HepG2 (cell line): ENCODE measurements at regions not wholly inside any gene's neighbourhood (a gene's known extent, or its start where the extent isn't known, plus 50 kb on each side); places are given as distances from the start of the nearest gene placed in this dataset.

Source experiments
- ATAC-seq: fragments of 200-7000 bp; cut with Tn5 transposase; 3 replicates; pipeline ENCODE4 v1.9.1; 2020; ENCODE audit warnings: mild to moderate bottlenecking, moderate library complexity
- BruUV-seq: library from RNA; stranded (reverse); fragments of 400-500 nt; replicated peaks from 2 replicates; lab custom pipeline; 2021; lab: Mats Ljungman, UMichigan
- CTCF ChIA-PET: fragments of 300-600 bp; formaldehyde crosslinking; extraction: SDS; loops from one replicate; lab custom pipeline; 2021; ENCODE audit warnings: low total read pairs, inconsistent platforms, low intra/inter-chr PET ratio; lab: Yijun Ruan, JAX
- POLR2A ChIA-PET: fragments of 350-600 bp; sonication (Branson Sonifier 250); formaldehyde crosslinking; loops from one replicate; lab custom pipeline; 2020; ENCODE audit warnings: antibody characterized with exemption, inconsistent platforms; lab: Yijun Ruan, JAX
- DNase-seq: peaks from one replicate; pipeline ENCODE4 v3.0.0-alpha.2; 2015; ENCODE audit warnings: low spot score
- FAIRE-seq: peaks from 3 replicates; lab custom pipeline; 2011; peaks lifted over from hg19 to GRCh38; lab: Jason Lieb, UNC
- H2AFZ ChIP-seq: one replicate; pipeline ENCODE4 v1.6.1; 2011; ENCODE audit warnings: low read length, inconsistent platforms
- H3K27ac ChIP-seq: fragments of 300-600 bp; 3 replicates; pipeline ENCODE4 v1.8.0; 2011; ENCODE audit warnings: mixed run types, mild to moderate bottlenecking, mixed read lengths, low read length, inconsistent platforms; ENCODE audit not compliant: insufficient read depth; ENCODE audit errors: extremely low read length
- H3K27me3 ChIP-seq, 2 experiments: fragments of 200-600 bp in 1 of 2; 2 replicates in 1 of 2; 3 replicates in 1 of 2; pipeline versions ENCODE4 v1.6.0 to v1.8.0; 2011; ENCODE audit warnings: low read length in 2 of 2, mild to moderate bottlenecking in 2 of 2, moderate library complexity in 2 of 2, inconsistent platforms in 1 of 2; ENCODE audit not compliant: insufficient read depth in 2 of 2, control insufficient read depth in 1 of 2
- H3K36me3 ChIP-seq, 2 experiments: fragments of 200-600 bp in 1 of 2; replicated peaks in 1 of 2; 2 replicates in 1 of 2; 3 replicates in 1 of 2; pipeline versions ENCODE4 v1.5.1 to v1.8.0; 2011; ENCODE audit warnings: low read length in 2 of 2, inconsistent platforms in 1 of 2; ENCODE audit not compliant: insufficient read depth in 2 of 2, control insufficient read depth in 1 of 2
- H3K4me1 ChIP-seq: 2 replicates; pipeline ENCODE4 v1.5.1; 2012; ENCODE audit warnings: low read length, inconsistent platforms; ENCODE audit not compliant: insufficient read depth
- H3K4me2 ChIP-seq: 2 replicates; pipeline ENCODE4 v1.6.0; 2011; ENCODE audit warnings: low read depth, low read length, inconsistent platforms
- H3K4me3 ChIP-seq, 3 experiments: fragments of 200-600 bp in 1 of 3; sonication (generic), shearing (Covaris generic) in 1 of 3; replicated peaks in 1 of 3; 2 replicates each; pipeline ENCODE4 v1.5.1; 2011 to 2016; ENCODE audit warnings: low read length in 3 of 3, inconsistent platforms in 2 of 3, low read depth in 2 of 3, mild to moderate bottlenecking in 2 of 3, control low read depth in 1 of 3, mixed read lengths in 1 of 3; ENCODE audit not compliant: insufficient read depth in 1 of 3
- H3K79me2 ChIP-seq: one replicate; pipeline ENCODE4 v1.6.1; 2011; ENCODE audit warnings: low read length, inconsistent platforms; ENCODE audit not compliant: insufficient read depth
- H3K9ac ChIP-seq: 2 replicates; pipeline ENCODE4 v1.6.0; 2011; ENCODE audit warnings: mild to moderate bottlenecking, low read depth, low read length, inconsistent platforms; ENCODE audit not compliant: insufficient read depth
- H3K9me3 ChIP-seq: 2 replicates; pipeline ENCODE4 v1.5.1; 2012; ENCODE audit warnings: mild to moderate bottlenecking, low read length
- H4K20me1 ChIP-seq: 2 replicates; pipeline ENCODE4 v1.6.0; 2011; ENCODE audit warnings: inconsistent platforms, mild to moderate bottlenecking, low read length, moderate library complexity; ENCODE audit not compliant: insufficient read depth
- CAMTA2 ChIP-seq: sonication (generic); formaldehyde crosslinking; IDR thresholded peaks from 2 replicates; pipeline ENCODE4 v1.4.0; 2020; ENCODE audit warnings: mild to moderate bottlenecking, missing genetic modification reagents, borderline replicate concordance
- CEBPB ChIP-seq: IDR thresholded peaks from 2 replicates; pipeline ENCODE4 v1.6.1; 2011; ENCODE audit warnings: low read depth, low read length, improper control_type of control experiment, borderline replicate concordance
- ETV6 ChIP-seq: sonication (generic); formaldehyde crosslinking; conservative IDR thresholded peaks from 2 replicates; pipeline ENCODE4 v1.4.0; 2020; ENCODE audit warnings: missing genetic modification reagents
- PHF8 ChIP-seq: sonication (generic); formaldehyde crosslinking; IDR thresholded peaks from 2 replicates; pipeline ENCODE4 v1.5.0; 2020; ENCODE audit warnings: missing genetic modification reagents
- POLR2AphosphoS5 ChIP-seq: IDR thresholded peaks from 2 replicates; pipeline ENCODE4 v1.6.1; 2012; ENCODE audit warnings: low read depth, low read length
- TOE1 ChIP-seq: sonication (generic); formaldehyde crosslinking; IDR thresholded peaks from 2 replicates; pipeline ENCODE4 v1.4.0; 2020; ENCODE audit warnings: mild to moderate bottlenecking, missing genetic modification reagents
- ZIK1 ChIP-seq: sonication (generic); formaldehyde crosslinking; IDR thresholded peaks from 2 replicates; pipeline ENCODE4 v1.5.0; 2020; ENCODE audit warnings: mild to moderate bottlenecking, low read depth, missing genetic modification reagents, borderline replicate concordance
- ZKSCAN8 ChIP-seq: IDR thresholded peaks from 2 replicates; pipeline ENCODE4 v1.6.1; 2016; ENCODE audit warnings: borderline replicate concordance, missing genetic modification reagents, missing compliant biosample characterization
- ZNF143 ChIP-seq: sonication (generic); formaldehyde crosslinking; IDR thresholded peaks from 2 replicates; pipeline ENCODE4 v1.4.0; 2020; ENCODE audit warnings: missing genetic modification reagents
- ZNF530 ChIP-seq: sonication (generic); formaldehyde crosslinking; IDR thresholded peaks from 2 replicates; pipeline ENCODE4 v1.5.0; 2020; ENCODE audit warnings: low read depth, mild to moderate bottlenecking, missing genetic modification reagents
- ZNF598 ChIP-seq: sonication (generic); formaldehyde crosslinking; IDR thresholded peaks from 2 replicates; pipeline ENCODE4 v1.5.1; 2020; ENCODE audit warnings: mild to moderate bottlenecking, missing genetic modification reagents, borderline replicate concordance
- ZNF839 ChIP-seq: sonication (generic); formaldehyde crosslinking; IDR thresholded peaks from 2 replicates; pipeline ENCODE4 v1.4.0; 2020; ENCODE audit warnings: missing genetic modification reagents, mild to moderate bottlenecking, borderline replicate concordance
- ZSCAN9 ChIP-seq: IDR thresholded peaks from 2 replicates; pipeline ENCODE4 v1.6.1; 2016; ENCODE audit warnings: borderline replicate concordance
- WGBS: methylation state at CpG from one replicate; pipeline ENCODE4 v1.1.6; 2017; ENCODE audit warnings: low lambda C conversion rate; 5-methylcytosine and 5-hydroxymethylcytosine counted together
- in situ Hi-C: cut with HindIII; loops from 2 replicates; pipeline ENCODE4 v1.10.0; 2017; ENCODE audit warnings: low pct_unique_long_range_greater_than_20kb; ENCODE audit not compliant: extremely low pct_ligation_motif_present
- intact Hi-C: fragments of 100-400 bp; cut with micrococcal nuclease; formaldehyde crosslinking; loops from one replicate; pipeline ENCODE4 v1.10.0; 2022; ENCODE audit not compliant: unreplicated experiment
- TF ChIP-seq, protein P1 (sequence below): sonication (generic); formaldehyde crosslinking; conservative IDR thresholded peaks from 2 replicates; pipeline ENCODE4 v1.8.0; 2022; ENCODE audit warnings: missing genetic modification reagents
- TF ChIP-seq, protein P2 (sequence below): sonication (generic); formaldehyde crosslinking; IDR thresholded peaks from 2 replicates; pipeline ENCODE4 v1.5.0; 2020; ENCODE audit warnings: mild to moderate bottlenecking, missing genetic modification reagents, borderline replicate concordance

DNA sequence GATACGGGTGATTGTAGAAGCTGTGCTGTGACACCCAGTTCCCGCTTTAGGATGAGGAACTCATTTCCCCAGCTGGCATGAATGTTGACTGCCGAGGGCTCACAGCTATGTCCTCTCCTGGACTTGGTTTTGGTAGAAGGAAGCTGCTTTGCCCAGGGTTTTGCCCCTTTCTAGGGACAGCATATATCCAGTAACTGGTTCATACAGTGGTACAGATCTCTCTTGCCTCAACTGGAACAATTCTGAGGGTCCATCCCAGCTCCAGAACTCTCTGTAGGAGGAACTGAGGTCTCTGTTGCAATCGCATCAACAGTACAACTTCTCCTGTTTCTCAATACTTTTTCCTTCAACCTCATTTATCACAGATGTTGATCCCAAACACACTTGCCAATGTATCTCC, 54.5 kb upstream of the FNDC3B start:
- H3K9ac ChIP-seq = no peak overlapping the region
- WGBS = 95% methylated on average over 4 of the region's 4 CpGs
- no peak overlapping the region for H3K27ac ChIP-seq
- no peaks in the 10 kb centered on the region; the same call in 1 of the 2 replicates for H3K9me3 ChIP-seq
- 0 out of 2 replicates have a peak, but pooled peaks cover 5% of the 10 kb centered on the region for H3K4me1 ChIP-seq
- in situ Hi-C loops (no loop called here), intact Hi-C loops (no loop called here)
- FAIRE-seq = no peak
- ChIA-PET POLR2A (no interaction called here), CTCF (no interaction called here)
- TF ChIP-seq CEBPB (no peak), ZNF598 (CRISPR knock-in tag) (no peak), CAMTA2 (CRISPR knock-in tag) (no peak), ZNF530 (CRISPR knock-in tag) (no peak), ZIK1 (no peak)
- no peaks in the 10 kb centered on the region for H3K27me3 ChIP-seq
- no peaks in the 10 kb centered on the region for H3K36me3 ChIP-seq
- H4K20me1 ChIP-seq = no peaks in the 10 kb centered on the region
- no peak for ATAC-seq
- BruUV-seq = no TSS peak
- H3K79me2 ChIP-seq = no peaks in the 10 kb centered on the region
- H2AFZ ChIP-seq = peak overlapping the region; percentile 7
- no peak overlapping the region for H3K4me3 ChIP-seq
- no peak overlapping the region for H3K4me2 ChIP-seq
- no peak for DNase-seq

DNA sequence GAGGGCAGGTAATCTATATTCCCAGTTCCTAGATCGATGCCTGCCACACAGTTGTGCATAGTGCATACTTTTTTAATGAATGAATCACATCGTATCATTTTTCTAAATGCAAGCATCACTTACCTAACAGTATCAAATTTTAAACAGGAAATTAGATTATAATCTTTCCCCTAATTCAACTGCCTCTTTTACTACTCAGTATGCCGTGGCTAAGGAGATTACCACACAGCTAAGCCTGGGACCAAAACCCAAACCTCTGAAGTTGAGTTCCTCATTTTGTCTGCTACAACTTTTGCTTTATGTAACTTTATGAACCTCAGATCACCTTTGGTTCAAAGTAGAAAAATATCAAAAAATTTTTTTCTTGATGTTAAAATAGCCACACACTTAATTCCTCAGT, 53.2 kb upstream of the FNDC3B start:
- no peak for FAIRE-seq
- ChIA-PET POLR2A (no interaction called here), CTCF (no interaction called here)
- ATAC-seq = no peak
- no peak overlapping the region for H3K27ac ChIP-seq
- H3K4me3 ChIP-seq = no peak overlapping the region
- no peaks in the 10 kb centered on the region; the same call in 1 of the 2 replicates for H3K9me3 ChIP-seq
- peaks cover 13% of the 10 kb centered on the region for H3K4me1 ChIP-seq
- H3K36me3 ChIP-seq = no peaks in the 10 kb centered on the region
- in situ Hi-C loops (no loop called here), intact Hi-C loops (no loop called here)
- no peaks in the 10 kb centered on the region for H3K79me2 ChIP-seq
- H2AFZ ChIP-seq = no peak overlapping the region
- H3K9ac ChIP-seq = no peak overlapping the region
- DNase-seq = no peak
- H4K20me1 ChIP-seq = no peaks in the 10 kb centered on the region
- no peaks in the 10 kb centered on the region for H3K27me3 ChIP-seq
- WGBS = 93% methylated on average over 3 of the region's 3 CpGs
- BruUV-seq = no TSS peak
- no peak overlapping the region for H3K4me2 ChIP-seq
- no peak for TF ChIP-seq ZSCAN9 (CRISPR knock-in tag)
- TF ChIP-seq, protein P1, sequence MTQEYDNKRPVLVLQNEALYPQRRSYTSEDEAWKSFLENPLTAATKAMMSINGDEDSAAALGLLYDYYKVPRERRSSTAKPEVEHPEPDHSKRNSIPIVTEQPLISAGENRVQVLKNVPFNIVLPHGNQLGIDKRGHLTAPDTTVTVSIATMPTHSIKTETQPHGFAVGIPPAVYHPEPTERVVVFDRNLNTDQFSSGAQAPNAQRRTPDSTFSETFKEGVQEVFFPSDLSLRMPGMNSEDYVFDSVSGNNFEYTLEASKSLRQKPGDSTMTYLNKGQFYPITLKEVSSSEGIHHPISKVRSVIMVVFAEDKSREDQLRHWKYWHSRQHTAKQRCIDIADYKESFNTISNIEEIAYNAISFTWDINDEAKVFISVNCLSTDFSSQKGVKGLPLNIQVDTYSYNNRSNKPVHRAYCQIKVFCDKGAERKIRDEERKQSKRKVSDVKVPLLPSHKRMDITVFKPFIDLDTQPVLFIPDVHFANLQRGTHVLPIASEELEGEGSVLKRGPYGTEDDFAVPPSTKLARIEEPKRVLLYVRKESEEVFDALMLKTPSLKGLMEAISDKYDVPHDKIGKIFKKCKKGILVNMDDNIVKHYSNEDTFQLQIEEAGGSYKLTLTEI = no peak
- TF ChIP-seq ZNF143 = no peak
- TF ChIP-seq TOE1 = no peak
- TF ChIP-seq ZKSCAN8 = no peak
- no peak for TF ChIP-seq ETV6 (CRISPR knock-in tag)
- no peak for TF ChIP-seq PHF8
- TF ChIP-seq, protein P2, sequence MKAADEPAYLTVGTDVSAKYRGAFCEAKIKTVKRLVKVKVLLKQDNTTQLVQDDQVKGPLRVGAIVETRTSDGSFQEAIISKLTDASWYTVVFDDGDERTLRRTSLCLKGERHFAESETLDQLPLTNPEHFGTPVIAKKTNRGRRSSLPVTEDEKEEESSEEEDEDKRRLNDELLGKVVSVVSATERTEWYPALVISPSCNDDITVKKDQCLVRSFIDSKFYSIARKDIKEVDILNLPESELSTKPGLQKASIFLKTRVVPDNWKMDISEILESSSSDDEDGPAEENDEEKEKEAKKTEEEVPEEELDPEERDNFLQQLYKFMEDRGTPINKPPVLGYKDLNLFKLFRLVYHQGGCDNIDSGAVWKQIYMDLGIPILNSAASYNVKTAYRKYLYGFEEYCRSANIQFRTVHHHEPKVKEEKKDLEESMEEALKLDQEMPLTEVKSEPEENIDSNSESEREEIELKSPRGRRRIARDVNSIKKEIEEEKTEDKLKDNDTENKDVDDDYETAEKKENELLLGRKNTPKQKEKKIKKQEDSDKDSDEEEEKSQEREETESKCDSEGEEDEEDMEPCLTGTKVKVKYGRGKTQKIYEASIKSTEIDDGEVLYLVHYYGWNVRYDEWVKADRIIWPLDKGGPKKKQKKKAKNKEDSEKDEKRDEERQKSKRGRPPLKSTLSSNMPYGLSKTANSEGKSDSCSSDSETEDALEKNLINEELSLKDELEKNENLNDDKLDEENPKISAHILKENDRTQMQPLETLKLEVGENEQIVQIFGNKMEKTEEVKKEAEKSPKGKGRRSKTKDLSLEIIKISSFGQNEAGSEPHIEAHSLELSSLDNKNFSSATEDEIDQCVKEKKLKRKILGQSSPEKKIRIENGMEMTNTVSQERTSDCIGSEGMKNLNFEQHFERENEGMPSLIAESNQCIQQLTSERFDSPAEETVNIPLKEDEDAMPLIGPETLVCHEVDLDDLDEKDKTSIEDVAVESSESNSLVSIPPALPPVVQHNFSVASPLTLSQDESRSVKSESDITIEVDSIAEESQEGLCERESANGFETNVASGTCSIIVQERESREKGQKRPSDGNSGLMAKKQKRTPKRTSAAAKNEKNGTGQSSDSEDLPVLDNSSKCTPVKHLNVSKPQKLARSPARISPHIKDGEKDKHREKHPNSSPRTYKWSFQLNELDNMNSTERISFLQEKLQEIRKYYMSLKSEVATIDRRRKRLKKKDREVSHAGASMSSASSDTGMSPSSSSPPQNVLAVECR (CRISPR knock-in tag) = no peak
- TF ChIP-seq POLR2AphosphoS5 = no peak
- TF ChIP-seq ZNF839 (CRISPR knock-in tag) = no peak
